Neural cell (in vitro differentiated cells): ENCODE measurements at regions not wholly inside any gene's neighbourhood (a gene's known extent, or its start where the extent isn't known, plus 50 kb on each side); places are given as distances from the start of the nearest gene placed in this dataset.

Experiments used
- H2AFZ ChIP-seq: fragments of 200-600, 300-800 bp; sonication (generic), shearing (Covaris generic); 2 replicates; pipeline ENCODE4 v1.6.0; 2014; ENCODE audit warnings: low read depth, mild to moderate bottlenecking, antibody characterized with exemption, low read length, moderate library complexity
- H3F3A ChIP-seq: fragments of 200-600 bp; shearing (Covaris generic); 2 replicates; pipeline ENCODE4 v1.6.1; 2016; ENCODE audit warnings: mild to moderate bottlenecking, moderate library complexity, mixed read lengths, antibody characterized with exemption, low read length; ENCODE audit not compliant: insufficient read depth, poor library complexity, severe bottlenecking
- H3K27ac ChIP-seq: fragments of 200-600, 300-800 bp; sonication (generic), shearing (Covaris generic); 2 replicates; pipeline ENCODE4 v1.5.1; 2014; ENCODE audit warnings: mild to moderate bottlenecking, low read length, moderate library complexity
- H3K27me3 ChIP-seq: fragments of 300-800, 200-600 bp; sonication (generic), shearing (Covaris generic); 2 replicates; pipeline ENCODE4 v1.6.0; 2014; ENCODE audit warnings: mild to moderate bottlenecking, low read depth, low read length, moderate library complexity; ENCODE audit not compliant: insufficient read depth
- H3K36me3 ChIP-seq: fragments of 300-800, 200-600 bp; sonication (generic), shearing (Covaris generic); 2 replicates; pipeline ENCODE4 v1.5.1; 2014; ENCODE audit warnings: mild to moderate bottlenecking, antibody characterized with exemption, low read length, moderate library complexity; ENCODE audit not compliant: insufficient read depth
- H3K4me2 ChIP-seq: fragments of 300-800, 200-600 bp; sonication (generic), shearing (Covaris generic); 2 replicates; pipeline ENCODE4 v1.6.0; 2014; ENCODE audit warnings: mild to moderate bottlenecking, low read length
- H3K4me3 ChIP-seq: fragments of 300-800, 200-600 bp; sonication (generic), shearing (Covaris generic); 2 replicates; pipeline ENCODE4 v1.5.1; 2014; ENCODE audit warnings: mild to moderate bottlenecking, low read length, moderate library complexity
- H3K79me2 ChIP-seq: fragments of 200-600 bp; shearing (Covaris generic); replicated peaks from 2 replicates; pipeline ENCODE4 v1.6.0; 2014; ENCODE audit warnings: mild to moderate bottlenecking, low read length, moderate library complexity; ENCODE audit not compliant: insufficient read depth
- H3K9ac ChIP-seq: fragments of 300-800, 200-600 bp; sonication (generic), shearing (Covaris generic); 2 replicates; pipeline ENCODE4 v1.6.1; 2016; ENCODE audit warnings: mild to moderate bottlenecking, low read length, mixed read lengths
- H3K9me2 ChIP-seq: fragments of 200-600 bp; shearing (Covaris generic); 2 replicates; pipeline ENCODE4 v1.6.1; 2016; ENCODE audit warnings: mild to moderate bottlenecking, low read length, mixed read lengths; ENCODE audit not compliant: insufficient read depth
- H3K9me3 ChIP-seq: fragments of 200-600, 300-800 bp; sonication (generic), shearing (Covaris generic); 2 replicates; pipeline ENCODE4 v1.6.1; 2016; ENCODE audit warnings: mild to moderate bottlenecking, mixed run types, low read length, moderate library complexity, mixed read lengths
- H4K20me1 ChIP-seq: fragments of 200-600 bp; shearing (Covaris generic); 2 replicates; pipeline ENCODE4 v1.6.1; 2016; ENCODE audit warnings: mild to moderate bottlenecking, mixed run types; ENCODE audit not compliant: insufficient read depth
- EP300 ChIP-seq: fragments of 450-650 bp; conservative IDR thresholded peaks from 2 replicates; pipeline ENCODE4 v1.6.1; 2014; ENCODE audit warnings: antibody characterized with exemption, mild to moderate bottlenecking, moderate library complexity; ENCODE audit not compliant: poor library complexity, severe bottlenecking
- EZH2 ChIP-seq: fragments of 200-600, 300-800 bp; shearing (Covaris generic), sonication (generic); IDR thresholded peaks from 2 replicates; pipeline ENCODE4 v1.6.1; 2014; ENCODE audit warnings: antibody characterized with exemption, low read length, borderline replicate concordance, mild to moderate bottlenecking; ENCODE audit not compliant: insufficient read depth, poor library complexity, severe bottlenecking
- MXI1 ChIP-seq: fragments of 450-650 bp; conservative IDR thresholded peaks from 2 replicates; pipeline ENCODE4 v1.6.1; 2014; ENCODE audit warnings: antibody characterized with exemption, mild to moderate bottlenecking; ENCODE audit not compliant: poor library complexity, severe bottlenecking
- POLR2AphosphoS5 ChIP-seq: IDR thresholded peaks from 2 replicates; pipeline ENCODE4 v1.6.1; 2012
- RAD21 ChIP-seq: fragments of 450-650 bp; conservative IDR thresholded peaks from 2 replicates; pipeline ENCODE4 v1.6.1; 2014; ENCODE audit warnings: antibody characterized with exemption, mild to moderate bottlenecking, moderate library complexity
- REST ChIP-seq: IDR thresholded peaks from 2 replicates; pipeline ENCODE4 v1.6.1; 2012; ENCODE audit warnings: borderline replicate concordance
- SMC3 ChIP-seq: fragments of 450-650 bp; conservative IDR thresholded peaks from 2 replicates; pipeline ENCODE4 v1.6.1; 2014; ENCODE audit warnings: antibody characterized with exemption, mild to moderate bottlenecking, moderate library complexity; ENCODE audit not compliant: poor library complexity
- TAF1 ChIP-seq: IDR thresholded peaks from 2 replicates; pipeline ENCODE4 v1.6.1; 2012; ENCODE audit warnings: low read depth
- TF ChIP-seq, protein P1 (sequence below): fragments of 450-650 bp; IDR thresholded peaks from 2 replicates; pipeline ENCODE4 v1.5.1; 2014; ENCODE audit warnings: antibody characterized with exemption, mild to moderate bottlenecking, moderate library complexity; ENCODE audit not compliant: poor library complexity, severe bottlenecking

GRCh38 chr4:13678186-13678924, 50.8 kb upstream of the BOD1L1 start:
- Histone ChIP-seq H3K27me3 (no peaks in the 10 kb centered on the region), H3F3A (no peaks in the 10 kb centered on the region), H3K79me2 (no peaks in the 10 kb centered on the region), H3K27ac (no peak overlapping the region), H3K9me3 (no peaks in the 10 kb centered on the region), H3K4me3 (no peak overlapping the region), H3K36me3 (no peaks in the 10 kb centered on the region), H3K9me2 (no peaks in the 10 kb centered on the region), H2AFZ (no peak overlapping the region), H4K20me1 (no peaks in the 10 kb centered on the region), H3K9ac (no peak overlapping the region), H3K4me2 (no peak overlapping the region)
- TF ChIP-seq POLR2AphosphoS5 (no peak), REST (no peak), MXI1 (no peak), RAD21 (no peak), SMC3 (no peak), TAF1 (no peak), EZH2 (no peak), EP300 (no peak)
- TF ChIP-seq, protein P1, sequence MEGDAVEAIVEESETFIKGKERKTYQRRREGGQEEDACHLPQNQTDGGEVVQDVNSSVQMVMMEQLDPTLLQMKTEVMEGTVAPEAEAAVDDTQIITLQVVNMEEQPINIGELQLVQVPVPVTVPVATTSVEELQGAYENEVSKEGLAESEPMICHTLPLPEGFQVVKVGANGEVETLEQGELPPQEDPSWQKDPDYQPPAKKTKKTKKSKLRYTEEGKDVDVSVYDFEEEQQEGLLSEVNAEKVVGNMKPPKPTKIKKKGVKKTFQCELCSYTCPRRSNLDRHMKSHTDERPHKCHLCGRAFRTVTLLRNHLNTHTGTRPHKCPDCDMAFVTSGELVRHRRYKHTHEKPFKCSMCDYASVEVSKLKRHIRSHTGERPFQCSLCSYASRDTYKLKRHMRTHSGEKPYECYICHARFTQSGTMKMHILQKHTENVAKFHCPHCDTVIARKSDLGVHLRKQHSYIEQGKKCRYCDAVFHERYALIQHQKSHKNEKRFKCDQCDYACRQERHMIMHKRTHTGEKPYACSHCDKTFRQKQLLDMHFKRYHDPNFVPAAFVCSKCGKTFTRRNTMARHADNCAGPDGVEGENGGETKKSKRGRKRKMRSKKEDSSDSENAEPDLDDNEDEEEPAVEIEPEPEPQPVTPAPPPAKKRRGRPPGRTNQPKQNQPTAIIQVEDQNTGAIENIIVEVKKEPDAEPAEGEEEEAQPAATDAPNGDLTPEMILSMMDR = no peak

DNA sequence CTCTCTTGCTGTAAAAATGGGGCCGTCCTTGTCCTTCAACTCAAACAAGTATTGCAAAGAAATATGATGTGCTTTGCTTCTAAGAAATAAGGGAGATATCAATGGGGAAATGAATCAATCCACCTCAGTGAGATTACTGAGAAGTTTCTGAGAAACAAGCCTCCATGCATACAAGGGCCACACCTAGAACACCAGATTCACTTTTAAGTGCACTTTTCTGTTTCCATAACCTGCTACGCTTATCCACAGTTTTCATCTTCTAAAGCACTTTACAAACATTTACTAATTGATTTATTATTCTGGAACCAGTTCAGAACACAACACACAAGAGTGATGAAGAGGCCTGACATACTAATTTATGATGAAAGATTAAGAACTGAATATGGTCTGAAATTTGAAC, 54.0 kb upstream of the BOD1L1 start:
- Histone ChIP-seq H3F3A (no peaks in the 10 kb centered on the region), H3K27me3 (no peaks in the 10 kb centered on the region), H3K9me3 (no peaks in the 10 kb centered on the region), H3K79me2 (no peaks in the 10 kb centered on the region), H3K9me2 (no peaks in the 10 kb centered on the region), H3K4me3 (no peak overlapping the region), H3K36me3 (no peaks in the 10 kb centered on the region), H3K4me2 (no peak overlapping the region), H4K20me1 (no peaks in the 10 kb centered on the region), H2AFZ (no peak overlapping the region), H3K27ac (no peak overlapping the region), H3K9ac (no peak overlapping the region)
- TF ChIP-seq RAD21 = no peak
- TF ChIP-seq SMC3 = no peak
- TF ChIP-seq, protein P1 = no peak
- no peak for TF ChIP-seq MXI1
- TF ChIP-seq TAF1 = no peak
- TF ChIP-seq EZH2 = no peak
- no peak for TF ChIP-seq EP300
- TF ChIP-seq POLR2AphosphoS5 = no peak
- TF ChIP-seq REST = no peak
